HG03521 (cell line): ENCODE measurements at regions not wholly inside any gene's neighbourhood (a gene's known extent, or its start where the extent isn't known, plus 50 kb on each side); places are given as distances from the start of the nearest gene placed in this dataset.

Experiments
- ATAC-seq: cut with Tn5 transposase; IDR thresholded peaks from one replicate; pipeline ENCODE4 v1.9.1; 2021; ENCODE audit warnings: mild to moderate bottlenecking, moderate library complexity; ENCODE audit not compliant: unreplicated experiment

DNA sequence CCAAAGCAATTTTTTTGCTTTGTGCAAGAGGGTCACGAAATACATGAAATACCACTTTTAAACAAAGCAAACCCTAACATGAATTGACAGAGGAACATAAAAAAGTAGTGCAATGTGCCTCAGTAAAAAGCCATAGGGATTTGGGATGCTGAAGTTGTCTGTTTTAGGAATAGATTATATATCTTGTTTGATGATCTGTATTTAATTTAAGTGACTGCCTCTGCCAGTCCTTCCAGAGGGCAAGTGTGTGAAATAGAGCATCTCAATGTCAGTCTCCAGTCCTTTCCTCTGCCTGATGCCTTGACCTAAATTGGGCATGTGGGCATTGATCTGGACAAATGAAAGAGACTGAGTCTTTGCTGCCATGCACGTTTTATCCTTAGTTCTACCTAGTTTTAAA is 222.8 kb downstream of the PTPRC start:
- no peak for ATAC-seq

GRCh38 chr1:198864695-198865094 is 225.9 kb downstream of the PTPRC start:
- ATAC-seq: no peak

DNA sequence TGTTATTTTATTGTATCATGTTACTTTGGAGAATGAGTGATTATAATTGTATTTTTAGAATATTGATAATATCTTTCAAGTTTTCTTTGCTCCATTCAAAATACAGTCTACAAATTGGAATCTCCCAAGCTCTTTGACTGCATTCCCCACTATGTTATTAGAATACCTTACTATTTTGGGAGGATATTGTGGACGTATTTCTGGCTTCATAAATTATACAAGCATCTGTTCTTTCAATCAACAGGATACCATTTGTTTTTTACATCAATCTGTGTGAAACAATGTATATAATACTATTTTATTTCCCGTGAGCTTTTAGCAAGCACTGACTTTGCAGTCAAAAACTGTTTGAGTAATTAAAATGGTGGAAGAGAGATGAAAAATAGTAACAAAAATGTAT is 226.5 kb downstream of the PTPRC start:
- no peak for ATAC-seq

DNA sequence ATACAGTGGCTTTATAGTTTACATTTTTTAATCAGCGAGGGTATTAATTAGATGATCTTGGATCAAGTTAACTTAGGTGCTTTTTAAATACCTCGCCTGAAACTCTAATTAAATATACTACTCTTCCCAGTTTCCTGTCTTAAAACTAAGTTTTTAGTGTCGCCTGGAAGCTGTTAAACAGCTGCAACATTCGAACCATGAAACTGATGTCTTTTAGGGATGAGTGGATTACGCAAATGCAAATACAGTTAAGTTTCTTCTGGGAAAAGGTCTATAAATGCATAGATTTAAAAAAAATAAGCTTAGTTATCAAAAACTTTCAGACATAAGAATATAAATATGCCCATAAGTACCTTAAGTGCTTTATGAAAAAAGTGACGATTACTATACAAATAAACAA is 228.3 kb downstream of the PTPRC start:
- ATAC-seq: no peak

DNA sequence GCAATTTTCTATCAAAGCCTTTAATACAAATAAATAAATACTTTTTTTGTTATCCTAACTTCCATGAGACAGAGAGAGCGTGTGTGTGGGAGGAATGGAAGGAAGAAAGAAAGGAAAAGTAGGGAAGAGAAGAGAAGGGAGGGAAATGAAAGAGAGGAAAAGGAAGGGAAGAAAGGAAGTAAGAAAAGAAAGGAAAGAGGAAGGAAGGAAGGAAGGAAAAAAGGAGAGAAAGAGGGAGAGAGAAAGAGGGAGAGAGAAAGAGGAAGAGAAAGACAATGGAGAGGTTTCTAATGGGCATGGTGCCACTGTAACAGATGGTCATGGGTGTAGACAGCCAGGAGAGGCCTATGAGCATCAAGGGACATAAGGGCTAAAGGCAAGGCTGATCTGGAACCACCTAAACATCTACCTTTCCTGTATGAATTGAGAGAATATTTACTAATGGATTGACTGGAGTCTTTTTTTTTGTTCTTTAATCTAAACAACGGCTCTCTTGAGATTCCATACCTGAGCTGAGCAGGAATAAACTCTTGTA is 234.9 kb downstream of the PTPRC start:
- ATAC-seq: no peak

DNA sequence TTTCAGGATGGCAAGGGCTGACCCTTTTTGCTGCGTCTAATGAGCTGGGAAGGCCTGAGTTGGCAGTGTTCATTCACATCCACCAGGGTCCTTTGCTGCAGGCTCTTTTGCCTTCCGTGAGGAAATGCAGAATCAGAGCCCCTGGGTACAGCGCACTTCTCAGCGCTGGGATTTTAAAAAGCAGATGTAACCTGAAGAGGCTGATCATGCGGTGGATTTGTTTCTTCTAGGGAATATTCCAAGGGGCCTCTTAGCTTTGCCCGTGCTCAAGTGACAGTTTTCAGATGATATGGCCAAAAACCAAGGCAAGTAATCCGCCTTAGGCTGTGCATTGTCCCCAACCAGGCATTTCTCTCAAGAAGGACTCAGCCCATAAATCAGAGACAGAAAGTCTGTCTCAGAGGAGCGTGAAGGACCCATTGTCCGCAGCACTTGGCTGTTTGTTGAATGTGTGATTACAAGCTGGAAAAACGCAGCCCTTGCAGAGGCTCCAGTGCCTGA is 237.6 kb downstream of the PTPRC start:
- no peak for ATAC-seq

GRCh38 chr1:198878566-198878965 is 239.7 kb downstream of the PTPRC start:
- no peak for ATAC-seq

DNA sequence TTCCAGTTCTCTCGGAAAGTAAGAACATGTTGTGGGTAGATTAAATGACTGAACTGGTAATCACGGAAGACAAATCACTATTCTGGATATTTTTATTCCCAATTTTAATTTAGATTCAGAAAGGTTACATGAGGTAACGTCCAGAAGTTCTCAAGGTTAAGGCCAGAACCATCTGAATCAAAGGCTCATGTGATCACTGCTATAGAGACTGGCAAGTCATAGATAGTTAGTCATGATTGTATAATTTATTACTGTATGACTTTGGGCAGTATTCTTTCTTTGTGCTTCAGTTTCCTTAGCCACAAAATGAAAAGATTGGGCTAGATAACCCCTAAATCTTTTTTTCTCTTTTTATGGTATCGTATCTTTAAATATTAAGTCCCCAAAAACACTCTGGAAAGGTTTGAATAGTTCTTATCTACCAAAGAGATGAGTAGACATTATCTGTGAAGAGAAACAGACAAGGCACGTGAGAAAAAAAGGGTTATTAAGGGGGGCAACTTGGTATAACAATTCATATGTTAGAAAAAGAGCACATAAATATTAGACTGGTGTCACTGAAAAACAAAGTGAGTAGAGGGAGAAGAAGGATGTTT is 241.0 kb downstream of the PTPRC start:
- no peak for ATAC-seq

- ATAC-seq: no peak
These were observed 241.6 kb downstream of the PTPRC start for GRCh38 chr1:198880397-198880796.

DNA sequence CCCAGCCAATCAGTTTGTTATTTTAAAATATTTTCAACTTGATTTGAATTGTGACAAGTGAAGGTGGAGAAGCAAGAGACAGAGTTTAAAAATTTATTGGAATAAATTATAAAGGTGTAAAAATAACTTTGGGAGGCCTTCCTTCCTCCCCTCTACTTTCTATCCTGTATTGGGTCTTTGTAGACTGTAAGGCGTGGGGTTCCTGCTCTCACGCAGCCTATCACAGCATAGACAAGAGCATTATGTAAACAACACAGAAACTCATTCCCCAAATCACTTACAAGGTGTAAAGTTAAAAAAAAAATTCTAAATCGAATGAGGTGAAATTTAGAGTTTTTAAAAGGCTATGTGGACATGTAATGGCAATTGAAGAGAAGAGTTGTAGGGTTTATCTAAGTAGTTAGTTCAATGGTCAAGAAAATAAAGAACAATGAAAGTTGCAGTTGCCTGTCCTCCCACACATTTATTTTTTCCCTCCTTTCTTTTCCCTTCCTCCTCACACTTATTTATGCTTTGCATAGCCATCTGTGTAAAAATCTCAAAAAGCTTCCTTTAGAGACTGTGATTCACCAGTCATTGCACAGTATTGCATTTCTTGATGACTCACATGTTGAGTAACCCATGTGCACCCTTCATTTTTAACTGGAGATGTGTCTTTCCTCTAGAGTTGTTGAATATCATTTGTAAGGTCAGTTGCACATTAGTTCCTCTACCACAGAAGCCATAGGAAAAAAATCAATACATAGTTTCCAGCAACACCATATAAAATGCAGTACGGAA is 242.2 kb downstream of the PTPRC start:
- ATAC-seq: no peak

GRCh38 chr1:198883184-198883583 is 244.3 kb downstream of the PTPRC start:
- no peak for ATAC-seq

- no peak for ATAC-seq
These were observed 249.0 kb downstream of the PTPRC start for GRCh38 chr1:198887866-198888265.

DNA sequence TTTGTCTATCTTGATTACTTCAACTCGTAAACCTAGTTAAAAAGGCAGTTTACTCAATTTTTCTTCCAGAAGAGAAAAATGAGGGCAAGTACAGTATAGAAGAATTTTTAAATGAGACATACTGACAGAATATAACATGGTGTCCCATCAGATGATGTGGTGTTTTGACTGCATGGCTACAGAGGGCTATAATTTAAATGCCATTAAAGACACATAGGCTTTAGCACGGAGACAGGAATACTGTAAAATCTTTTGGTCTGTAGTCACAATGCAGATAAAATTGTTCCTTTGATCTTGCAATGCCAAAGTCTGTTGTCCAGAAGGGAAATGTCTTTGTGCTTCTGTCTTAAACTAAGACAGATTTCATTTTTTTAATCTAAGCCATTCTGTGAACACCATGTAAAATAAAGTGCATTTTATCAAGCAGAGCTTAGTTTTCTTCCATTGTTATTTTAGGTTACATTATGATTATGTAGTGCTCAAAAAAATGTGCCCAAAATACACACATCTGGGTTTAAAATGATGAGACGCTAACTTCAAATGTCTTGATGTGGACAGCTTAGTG is 249.6 kb downstream of the PTPRC start:
- no peak for ATAC-seq

GRCh38 chr1:198889101-198889500 is 250.3 kb downstream of the PTPRC start:
- ATAC-seq: no peak

DNA sequence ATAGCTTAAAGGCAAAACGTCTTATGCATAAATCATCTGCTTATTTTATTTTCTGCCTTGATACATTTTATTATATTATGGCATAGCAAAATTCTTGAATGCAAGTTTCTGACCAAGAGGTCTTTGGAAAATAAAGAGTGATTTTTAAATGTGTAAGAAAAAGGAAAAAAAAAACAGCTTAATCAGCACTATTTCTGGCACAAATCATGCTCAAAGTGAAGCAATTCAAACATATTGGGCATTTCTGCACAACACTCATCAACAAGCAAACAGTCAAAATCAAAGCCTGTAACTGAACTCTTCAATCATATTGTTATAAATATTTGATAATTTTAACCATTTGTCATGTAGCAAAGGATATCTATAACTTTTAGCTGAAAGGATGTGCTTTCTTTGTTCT is 250.9 kb downstream of the PTPRC start:
- no peak for ATAC-seq

GRCh38 chr1:198890214-198890930 is 251.5 kb downstream of the PTPRC start:
- no peak for ATAC-seq

DNA sequence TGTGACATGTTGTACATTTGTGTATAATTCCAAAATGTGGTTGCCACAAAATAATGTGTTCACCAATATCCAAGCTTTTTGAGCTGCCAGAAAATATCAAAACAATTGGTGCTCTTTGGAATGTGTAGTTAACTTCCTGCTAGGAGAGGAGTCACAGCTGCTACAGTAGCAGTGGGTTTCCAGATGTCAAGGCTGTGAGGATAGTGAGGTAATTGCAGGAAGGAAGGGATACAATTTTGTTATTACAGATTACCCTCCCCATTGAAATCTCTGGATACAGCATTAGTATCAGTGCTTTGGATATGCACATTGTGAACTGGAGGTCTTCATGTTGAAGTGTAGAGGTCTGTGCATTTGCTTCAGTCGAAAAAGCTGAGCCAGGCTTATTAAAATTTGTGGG is 253.2 kb downstream of the PTPRC start:
- ATAC-seq: no peak

- ATAC-seq: no peak
These were observed 254.3 kb downstream of the PTPRC start for GRCh38 chr1:198893141-198893540.

DNA sequence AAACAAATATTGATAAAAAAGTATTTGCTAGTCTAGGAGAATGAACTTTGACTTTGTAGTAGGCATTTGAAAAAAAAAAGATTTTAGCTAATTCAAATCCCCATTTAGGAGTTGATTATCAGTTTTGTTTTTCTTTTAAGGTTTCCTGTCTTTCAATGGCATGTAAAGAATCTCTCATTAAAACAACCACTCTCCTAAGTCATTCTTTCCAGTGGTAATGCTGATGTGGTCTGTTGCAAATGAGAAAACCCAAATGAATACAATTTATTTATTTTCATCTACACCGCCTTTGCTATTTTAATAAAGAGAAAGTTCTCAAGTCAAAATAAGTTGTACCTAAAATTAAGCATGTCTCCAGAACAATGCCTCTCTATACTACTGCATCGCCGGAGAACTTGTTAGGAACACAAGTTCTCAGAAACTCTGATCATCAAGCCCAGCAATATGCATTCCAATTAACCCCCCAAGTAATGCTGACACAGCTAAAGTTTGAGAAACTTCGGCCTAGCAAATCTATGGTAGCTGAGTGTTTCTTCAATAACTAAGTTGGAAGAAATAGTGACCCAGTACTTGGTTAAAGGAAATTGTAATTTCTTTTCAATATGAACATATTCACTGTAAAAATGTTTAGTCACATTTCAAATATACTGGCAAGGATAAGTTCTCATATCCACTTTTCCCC is 255.1 kb downstream of the PTPRC start:
- no peak for ATAC-seq

GRCh38 chr1:198901266-198901665 is 262.4 kb downstream of the PTPRC start:
- no peak for ATAC-seq

DNA sequence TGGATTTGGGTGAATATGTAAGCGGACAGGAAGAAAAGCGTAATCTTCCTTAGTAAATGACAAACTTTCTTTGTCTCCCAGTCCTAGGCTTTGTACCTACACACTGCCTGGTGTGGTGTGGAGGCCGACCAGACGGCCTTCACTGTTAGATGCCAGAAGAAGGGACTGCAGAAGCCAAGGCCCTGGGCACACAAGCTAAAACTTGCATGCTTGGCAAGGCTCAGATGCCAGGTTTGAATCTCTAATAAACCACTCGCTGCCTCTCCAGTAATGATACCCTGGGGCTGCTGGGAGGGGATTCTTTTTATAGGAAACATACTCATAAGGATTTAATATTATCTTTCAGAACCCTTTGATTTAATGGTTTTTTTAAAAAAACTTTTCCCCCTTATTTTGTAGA is 263.8 kb downstream of the PTPRC start:
- ATAC-seq: no peak
